ENCODE measurements at regions not wholly inside any gene's neighbourhood (a gene's known extent, or its start where the extent isn't known, plus 50 kb on each side); places are given as distances from the start of the nearest gene placed in this dataset.

- TF ChIP-seq TARDBP (IDR thresholded peaks at IDR 0.05), result no peak
- TF ChIP-seq ELF4 (IDR thresholded peaks at IDR 0.05), result no peak
- TF ChIP-seq SP1 (IDR thresholded peaks at IDR 0.05), result no peak
- TF ChIP-seq BHLHE40 (IDR thresholded peaks at IDR 0.05; ENCODE audit: borderline replicate concordance), result no peak
Observed at GRCh38 chr1:22371408-22371807, 80.2 kb upstream of the ZBTB40 start.
